H9 (cell line): ENCODE measurements at regions not wholly inside any gene's neighbourhood (a gene's known extent, or its start where the extent isn't known, plus 50 kb on each side); places are given as distances from the start of the nearest gene placed in this dataset.

Source experiments
- DNase-seq: peaks from one replicate; pipeline ENCODE4 v3.0.0-alpha.2; 2017
- H2AFZ ChIP-seq: one replicate; pipeline ENCODE4 v1.6.1; 2013; ENCODE audit warnings: mild to moderate bottlenecking, low read length, control low read depth, moderate library complexity
- H2AK5ac ChIP-seq: 2 replicates; pipeline ENCODE4 v1.6.1; 2013; ENCODE audit warnings: low read length, control low read depth, mixed read lengths; ENCODE audit not compliant: insufficient read length
- H2BK120ac ChIP-seq: one replicate; pipeline ENCODE4 v1.6.1; 2013; ENCODE audit warnings: low read depth, mild to moderate bottlenecking, low read length, control low read depth, inconsistent platforms; ENCODE audit not compliant: poor library complexity, severe bottlenecking
- H2BK12ac ChIP-seq: 2 replicates; pipeline ENCODE4 v1.6.1; 2013; ENCODE audit warnings: low read length, control low read depth, mixed read lengths, low read depth; ENCODE audit not compliant: insufficient read length
- H2BK15ac ChIP-seq: 2 replicates; pipeline ENCODE4 v1.6.1; 2013; ENCODE audit warnings: low read depth, low read length, control low read depth
- H2BK20ac ChIP-seq: one replicate; pipeline ENCODE4 v1.6.1; 2013; ENCODE audit warnings: low read depth, mild to moderate bottlenecking, low read length, control low read depth, inconsistent platforms; ENCODE audit not compliant: poor library complexity, severe bottlenecking
- H2BK5ac ChIP-seq: 2 replicates; pipeline ENCODE4 v1.6.1; 2013; ENCODE audit warnings: low read length, control low read depth, mixed read lengths; ENCODE audit not compliant: insufficient read length
- H3K14ac ChIP-seq: 2 replicates; pipeline ENCODE4 v1.6.1; 2013; ENCODE audit warnings: low read length, control low read depth; ENCODE audit not compliant: insufficient read depth
- H3K18ac ChIP-seq: 2 replicates; pipeline ENCODE4 v1.6.1; 2013; ENCODE audit warnings: low read depth, mild to moderate bottlenecking, mixed read lengths, low read length, control low read depth; ENCODE audit not compliant: insufficient read length
- H3K23ac ChIP-seq: 2 replicates; pipeline ENCODE4 v1.6.1; 2013; ENCODE audit warnings: low read length, control low read depth, mixed read lengths, low read depth; ENCODE audit not compliant: insufficient read length
- H3K23me2 ChIP-seq: 2 replicates; pipeline ENCODE4 v1.6.1; 2013; ENCODE audit warnings: low read depth, mild to moderate bottlenecking, mixed read lengths, low read length, control low read depth; ENCODE audit not compliant: insufficient read length, poor library complexity, severe bottlenecking
- H3K27ac ChIP-seq: 2 replicates; pipeline ENCODE4 v1.5.1; 2013; ENCODE audit warnings: low read length, control low read depth, mixed read lengths, low read depth; ENCODE audit not compliant: insufficient read length
- H3K27me3 ChIP-seq: 2 replicates; pipeline ENCODE4 v1.6.1; 2013; ENCODE audit warnings: low read length, control low read depth, inconsistent platforms; ENCODE audit not compliant: insufficient read depth
- H3K4ac ChIP-seq: 2 replicates; pipeline ENCODE4 v1.6.1; 2013; ENCODE audit warnings: low read depth, mild to moderate bottlenecking, control low read depth, inconsistent platforms, low read length, moderate library complexity
- H3K4me1 ChIP-seq: 2 replicates; pipeline ENCODE4 v1.6.1; 2013; ENCODE audit warnings: low read length, control low read depth, inconsistent platforms; ENCODE audit not compliant: insufficient read depth
- H3K4me2 ChIP-seq: 2 replicates; pipeline ENCODE4 v1.6.1; 2013; ENCODE audit warnings: low read length, control low read depth, mixed read lengths; ENCODE audit not compliant: insufficient read length, insufficient read depth
- H3K56ac ChIP-seq: 2 replicates; pipeline ENCODE4 v1.6.1; 2013; ENCODE audit warnings: low read depth, mild to moderate bottlenecking, mixed read lengths, low read length, control low read depth; ENCODE audit not compliant: insufficient read length
- H3K79me1 ChIP-seq: 2 replicates; pipeline ENCODE4 v1.6.1; 2013; ENCODE audit warnings: low read depth, mild to moderate bottlenecking, moderate library complexity, low read length, control low read depth, inconsistent platforms; ENCODE audit not compliant: insufficient read depth, poor library complexity, severe bottlenecking
- H3K79me2 ChIP-seq: 2 replicates; pipeline ENCODE4 v1.6.1; 2013; ENCODE audit warnings: low read length, control low read depth, inconsistent platforms; ENCODE audit not compliant: insufficient read depth
- H3K9ac ChIP-seq: 2 replicates; pipeline ENCODE4 v1.6.1; 2013; ENCODE audit warnings: low read length, control low read depth, mixed read lengths; ENCODE audit not compliant: insufficient read length; ENCODE audit errors: extremely low read depth
- H3K9me3 ChIP-seq: one replicate; pipeline ENCODE4 v1.6.1; 2013; ENCODE audit warnings: low read depth, low read length, inconsistent platforms; ENCODE audit not compliant: control insufficient read depth
- H3T11ph ChIP-seq: one replicate; pipeline ENCODE4 v1.6.1; 2013; ENCODE audit warnings: mild to moderate bottlenecking, low read length, control low read depth, inconsistent platforms
- H4K20me1 ChIP-seq: one replicate; pipeline ENCODE4 v1.6.1; 2013; ENCODE audit not compliant: control insufficient read depth, insufficient read length, insufficient read depth
- H4K5ac ChIP-seq: 2 replicates; pipeline ENCODE4 v1.6.1; 2013; ENCODE audit warnings: low read depth, mild to moderate bottlenecking, mixed read lengths, low read length, control low read depth; ENCODE audit not compliant: insufficient read length
- H4K8ac ChIP-seq: replicated peaks from 2 replicates; pipeline ENCODE4 v1.6.1; 2013; ENCODE audit warnings: low read length, control low read depth, mixed read lengths, low read depth; ENCODE audit not compliant: insufficient read length
- H4K91ac ChIP-seq: 2 replicates; pipeline ENCODE4 v1.6.1; 2013; ENCODE audit warnings: low read depth, mild to moderate bottlenecking, moderate library complexity, mixed read lengths, low read length, control low read depth; ENCODE audit not compliant: insufficient read length
- H3K27ac Mint-ChIP-seq, 3 experiments: 2 replicates in 2 of 3; 3 replicates in 1 of 3; pipeline ENCODE4 v1.8.0; 2020 to 2021; ENCODE audit warnings: mixed read lengths in 3 of 3, mild to moderate bottlenecking in 1 of 3, moderate library complexity in 1 of 3
- H3K27me3 Mint-ChIP-seq: 2 replicates; pipeline ENCODE4 v1.8.0; 2021; ENCODE audit warnings: low read depth, mild to moderate bottlenecking, moderate library complexity, mixed read lengths
- H3K36me3 Mint-ChIP-seq, 3 experiments: 2 replicates in 2 of 3; 3 replicates in 1 of 3; pipeline ENCODE4 v1.8.0; 2020 to 2021; ENCODE audit warnings: low read depth in 3 of 3, mixed read lengths in 3 of 3; ENCODE audit not compliant: insufficient read depth in 1 of 3
- H3K4me1 Mint-ChIP-seq, 2 experiments: 2 replicates each; pipeline ENCODE4 v1.8.0; 2020; ENCODE audit warnings: mixed read lengths in 2 of 2
- H3K4me3 Mint-ChIP-seq, 2 experiments: 2 replicates in 1 of 2; 3 replicates in 1 of 2; pipeline ENCODE4 v1.8.0; 2020 to 2021; ENCODE audit warnings: mild to moderate bottlenecking in 2 of 2, mixed read lengths in 2 of 2, moderate library complexity in 1 of 2
- H3K9me3 Mint-ChIP-seq, 2 experiments: 2 replicates in 1 of 2; 3 replicates in 1 of 2; pipeline ENCODE4 v1.8.0; 2020; ENCODE audit warnings: mild to moderate bottlenecking in 2 of 2, mixed read lengths in 2 of 2, moderate library complexity in 1 of 2
- CTCF ChIP-seq: fragments of 200-600 bp; sonication (generic); conservative IDR thresholded peaks from 3 replicates; pipeline ENCODE4 v1.8.0; 2021; ENCODE audit warnings: antibody characterized with exemption, mild to moderate bottlenecking
- whole genome bisulfite sequencing: extraction: QIAGEN DNeasy Blood & Tissue Kit; methylation state at CpG from one replicate; pipeline ENCODE4 v1.1.7; 2013; ENCODE audit warnings: missing lambda C conversion rate, low lambda C conversion rate, mixed read lengths; ENCODE audit not compliant: insufficient read length; ENCODE audit errors: extremely low coverage; 5-methylcytosine and 5-hydroxymethylcytosine counted together

GRCh38 chr2:100630473-100630977, 67.7 kb downstream of the PDCL3 start:
- Mint-ChIP-seq H3K27me3 (peaks cover 2% of the 10 kb centered on the region), H3K36me3 (no peaks in the 10 kb centered on the region; a peak in 1 of 7 replicates), H3K9me3 (no peaks in the 10 kb centered on the region), H3K4me3 (no peak overlapping the region), H3K4me1 (peaks cover 3 to 4% of the 10 kb centered on the region in 2 experiments; a peak in 3 of 4 replicates), H3K27ac (no peak overlapping the region)
- no peak overlapping the region for H2BK120ac ChIP-seq
- H3K4ac ChIP-seq: no peak overlapping the region
- no peak overlapping the region for H3K27ac ChIP-seq
- no peak overlapping the region for H3K56ac ChIP-seq
- no peak overlapping the region for H2BK20ac ChIP-seq
- no peaks in the 10 kb centered on the region for H3K4me1 ChIP-seq
- no peaks in the 10 kb centered on the region for H3K79me1 ChIP-seq
- no peaks in the 10 kb centered on the region for H3K27me3 ChIP-seq
- H2BK12ac ChIP-seq: no peak overlapping the region
- H3K9me3 ChIP-seq: no peaks in the 10 kb centered on the region
- no peak overlapping the region for H3K9ac ChIP-seq
- no peak overlapping the region for H2BK15ac ChIP-seq
- TF ChIP-seq CTCF: no peak
- no peak for DNase-seq
- no peak overlapping the region for H2AK5ac ChIP-seq
- WGBS: no CpG with 5 or more reads among the region's 8 CpGs
- H3K23me2 ChIP-seq: no peaks in the 10 kb centered on the region
- no peak overlapping the region; the same call in 1 of the 2 replicates for H3K14ac ChIP-seq
- no peak overlapping the region for H3K23ac ChIP-seq
- no peak overlapping the region for H3T11ph ChIP-seq
- H4K5ac ChIP-seq: no peak overlapping the region
- H2AFZ ChIP-seq: no peak overlapping the region
- H3K4me2 ChIP-seq: no peak overlapping the region
- no peaks in the 10 kb centered on the region for H3K79me2 ChIP-seq
- H4K91ac ChIP-seq: no peak overlapping the region
- H3K18ac ChIP-seq: no peak overlapping the region
- H2BK5ac ChIP-seq: no peak overlapping the region
- H4K8ac ChIP-seq: no peak overlapping the region
- no peaks in the 10 kb centered on the region for H4K20me1 ChIP-seq
